ENCODE measurements at regions not wholly inside any gene's neighbourhood (a gene's known extent, or its start where the extent isn't known, plus 50 kb on each side); places are given as distances from the start of the nearest gene placed in this dataset.
"Not testable (repeated sequence)": the region's sequence is repeated elsewhere in the genome, so short reads cannot be mapped to it uniquely, and the experiment has no call there.

DNA sequence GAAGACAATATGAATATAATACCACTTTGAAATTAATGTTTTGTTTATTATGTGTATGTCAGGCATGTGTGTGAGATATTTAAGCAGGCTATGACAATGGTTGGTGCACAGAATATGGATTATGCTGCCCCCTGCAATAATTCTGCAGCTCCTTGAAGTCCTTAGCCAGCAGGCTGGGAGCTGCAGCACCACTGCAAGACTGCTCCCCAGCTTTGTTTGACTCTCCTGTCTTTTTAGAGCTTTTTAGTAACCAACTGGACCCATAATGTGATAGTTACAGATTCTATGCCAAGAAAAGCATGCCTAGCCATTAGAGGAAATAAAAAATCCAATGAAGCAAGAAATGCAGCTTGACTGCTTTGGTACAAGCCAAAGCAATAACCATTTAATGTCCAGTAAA lies 535.1 kb downstream of the TMEM135 start:
- H3K4me1 ChIP-seq (ENCODE audit: control insufficient read depth in 2 of 2, insufficient read depth in 2 of 2, low read length in 2 of 2): no peaks in the 10 kb centered on the region
- H3K27me3 ChIP-seq (ENCODE audit: control insufficient read depth in 2 of 2, insufficient read depth in 1 of 2, low read length in 1 of 2): no peaks in the 10 kb centered on the region
- no peak overlapping the region for H3K4me3 ChIP-seq (ENCODE audit: low read length in 2 of 2)
- H3K27ac ChIP-seq (ENCODE audit: low read depth in 1 of 2, low read length in 1 of 2): no peak overlapping the region
- no peaks in the 10 kb centered on the region for H3K36me3 ChIP-seq (ENCODE audit: control insufficient read depth in 2 of 2, insufficient read depth in 2 of 2, low read length in 1 of 2)
- H3K9me3 ChIP-seq (ENCODE audit: control insufficient read depth in 2 of 2, insufficient read depth in 1 of 2, low read length in 1 of 2): no peaks in the 10 kb centered on the region
- DNase-seq (ENCODE audit: low read depth in 6 of 9, low spot score in 9 of 9): no peak

DNA sequence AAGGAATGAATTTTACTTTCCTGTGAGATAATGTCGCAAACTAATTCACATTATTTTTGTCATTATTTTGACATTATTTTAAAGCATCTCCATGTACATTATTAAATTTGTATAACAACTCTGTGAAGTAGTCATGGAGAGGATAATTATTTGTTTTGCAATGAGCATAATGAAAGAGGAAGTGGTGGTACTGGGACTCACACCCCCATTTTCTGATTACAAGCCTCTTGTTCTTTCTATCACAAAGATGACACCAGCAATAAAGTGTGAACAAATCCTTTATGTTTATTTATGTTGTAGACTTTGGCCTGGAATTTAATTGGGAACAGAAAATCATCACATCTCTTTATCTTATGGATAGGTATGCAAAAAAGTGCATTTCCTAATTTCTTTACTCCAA lies 522.6 kb downstream of the TMEM135 start:
- no peak overlapping the region for H3K4me3 ChIP-seq (ENCODE audit: low read length in 2 of 2)
- H3K36me3 ChIP-seq (ENCODE audit: control insufficient read depth in 2 of 2, insufficient read depth in 2 of 2, low read length in 1 of 2): no peaks in the 10 kb centered on the region
- no peak overlapping the region for H3K27ac ChIP-seq (ENCODE audit: low read depth in 1 of 2, low read length in 1 of 2)
- 99% methylated on average over 1 of the region's 1 CpG for WGBS
- no peak for DNase-seq (ENCODE audit: low read depth in 6 of 9, low spot score in 9 of 9)
- H3K27me3 ChIP-seq (ENCODE audit: control insufficient read depth in 2 of 2, insufficient read depth in 1 of 2, low read length in 1 of 2): no peaks in the 10 kb centered on the region
- H3K4me1 ChIP-seq (ENCODE audit: control insufficient read depth in 2 of 2, insufficient read depth in 2 of 2, low read length in 2 of 2): no peaks in the 10 kb centered on the region
- H3K9me3 ChIP-seq (ENCODE audit: control insufficient read depth in 2 of 2, insufficient read depth in 1 of 2, low read length in 1 of 2): no peaks in the 10 kb centered on the region

DNA sequence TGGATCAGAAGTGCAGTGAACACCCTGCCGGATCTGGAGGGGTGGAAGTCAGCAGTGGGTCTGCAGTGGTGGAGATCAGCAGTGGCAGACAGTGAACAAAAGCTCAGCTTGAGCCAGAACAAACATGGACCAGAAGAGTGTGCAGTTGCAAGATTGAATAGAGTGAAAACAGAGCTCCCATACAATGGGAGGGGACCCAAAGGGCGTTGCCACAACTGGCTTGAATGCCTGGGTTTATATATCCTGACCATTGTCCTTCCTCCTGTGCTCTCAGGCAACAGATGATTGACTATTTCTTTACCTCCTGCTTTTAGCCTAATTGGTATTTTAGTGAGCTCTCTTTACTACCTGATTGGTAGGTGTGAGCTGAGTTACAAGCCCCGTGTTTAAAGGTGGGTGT lies 522.1 kb downstream of the TMEM135 start:
- not testable (repeated sequence) for H3K4me1 ChIP-seq (ENCODE audit: control insufficient read depth in 2 of 2, insufficient read depth in 2 of 2, low read length in 2 of 2); H3K9me3 ChIP-seq (ENCODE audit: control insufficient read depth in 2 of 2, insufficient read depth in 1 of 2, low read length in 1 of 2); H3K4me3 ChIP-seq (ENCODE audit: low read length in 2 of 2); DNase-seq (ENCODE audit: low read depth in 6 of 9, low spot score in 9 of 9); H3K36me3 ChIP-seq (ENCODE audit: control insufficient read depth in 2 of 2, insufficient read depth in 2 of 2, low read length in 1 of 2); H3K27ac ChIP-seq (ENCODE audit: low read depth in 1 of 2, low read length in 1 of 2); H3K27me3 ChIP-seq (ENCODE audit: control insufficient read depth in 2 of 2, insufficient read depth in 1 of 2, low read length in 1 of 2)
- WGBS: 87% methylated on average over 3 of the region's 3 CpGs

DNA sequence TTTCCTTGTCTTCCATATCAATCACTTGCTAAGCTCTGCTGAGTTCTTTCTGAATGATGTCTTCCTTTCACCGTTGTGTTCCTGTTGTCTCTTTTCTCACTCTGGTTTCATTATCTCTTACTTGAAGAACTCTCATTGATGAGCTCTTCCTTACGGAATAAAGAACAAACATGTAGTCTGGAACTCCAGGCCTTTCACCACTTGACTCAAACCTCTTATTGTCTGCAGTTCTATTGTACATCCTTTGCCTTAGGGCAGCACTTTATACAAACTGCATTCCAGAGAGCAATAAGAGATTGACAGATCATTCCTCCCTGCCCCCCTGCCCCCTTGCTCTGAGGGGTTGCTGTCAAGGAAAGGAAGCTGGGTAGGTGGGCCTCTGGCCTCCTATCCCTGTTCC lies 517.4 kb downstream of the TMEM135 start:
- Histone ChIP-seq H3K4me1 (ENCODE audit: control insufficient read depth in 2 of 2, insufficient read depth in 2 of 2, low read length in 2 of 2) (no peaks in the 10 kb centered on the region), H3K9me3 (ENCODE audit: control insufficient read depth in 2 of 2, insufficient read depth in 1 of 2, low read length in 1 of 2) (no peaks in the 10 kb centered on the region), H3K27me3 (ENCODE audit: control insufficient read depth in 2 of 2, insufficient read depth in 1 of 2, low read length in 1 of 2) (no peaks in the 10 kb centered on the region), H3K27ac (ENCODE audit: low read depth in 1 of 2, low read length in 1 of 2) (no peak overlapping the region), H3K36me3 (ENCODE audit: control insufficient read depth in 2 of 2, insufficient read depth in 2 of 2, low read length in 1 of 2) (no peaks in the 10 kb centered on the region), H3K4me3 (ENCODE audit: low read length in 2 of 2) (no peak overlapping the region)
- 94% methylated on average over 2 of the region's 2 CpGs for WGBS
- no peak for DNase-seq (ENCODE audit: low read depth in 6 of 9, low spot score in 9 of 9)

DNA sequence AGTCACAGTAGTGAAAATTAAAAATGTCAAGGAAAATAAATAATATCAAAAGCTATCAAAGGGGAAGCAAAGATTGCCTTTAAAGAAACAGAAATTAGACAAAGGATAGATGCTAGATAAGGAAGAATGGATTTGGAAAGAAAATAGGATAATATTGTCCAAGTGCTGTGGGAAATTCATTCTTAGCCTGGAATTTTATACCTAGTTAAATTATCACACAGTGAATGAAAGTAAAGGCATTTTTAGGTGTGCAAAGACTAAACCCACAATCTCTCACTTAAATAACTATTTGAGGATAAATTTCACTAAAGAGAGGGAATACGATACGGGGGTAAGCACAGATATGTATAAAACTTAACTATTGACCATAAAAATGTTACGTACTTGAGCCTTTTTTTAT lies 511.1 kb downstream of the TMEM135 start:
- 96% methylated on average over 3 of the region's 3 CpGs for WGBS

DNA sequence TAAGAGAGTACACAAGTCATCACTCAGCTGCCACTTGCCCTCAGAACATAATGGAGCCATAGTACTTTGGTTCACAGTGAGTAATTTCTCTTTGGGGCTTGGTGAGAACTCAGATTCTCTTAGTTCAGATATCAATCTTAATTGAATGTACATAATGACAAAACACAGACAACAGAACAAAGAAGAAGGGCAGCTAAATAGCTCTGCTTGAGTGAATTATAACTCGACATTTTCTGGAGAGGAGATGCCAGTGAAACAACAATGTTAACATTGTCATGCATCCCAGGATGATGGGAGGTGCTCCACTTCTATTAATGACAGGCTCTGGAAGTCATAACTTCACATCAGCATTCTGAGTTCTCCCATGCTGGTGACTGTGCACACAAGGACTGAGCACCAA lies 508.1 kb downstream of the TMEM135 start:
- Histone ChIP-seq H3K4me1 (ENCODE audit: control insufficient read depth in 2 of 2, insufficient read depth in 2 of 2, low read length in 2 of 2) (no peaks in the 10 kb centered on the region), H3K4me3 (ENCODE audit: low read length in 2 of 2) (no peak overlapping the region), H3K9me3 (ENCODE audit: control insufficient read depth in 2 of 2, insufficient read depth in 1 of 2, low read length in 1 of 2) (peaks cover 0 to 7% of the 10 kb centered on the region in 2 donors), H3K27ac (ENCODE audit: low read depth in 1 of 2, low read length in 1 of 2) (no peak overlapping the region), H3K27me3 (ENCODE audit: control insufficient read depth in 2 of 2, insufficient read depth in 1 of 2, low read length in 1 of 2) (no peaks in the 10 kb centered on the region), H3K36me3 (ENCODE audit: control insufficient read depth in 2 of 2, insufficient read depth in 2 of 2, low read length in 1 of 2) (no peaks in the 10 kb centered on the region)
- 96% methylated on average over 1 of the region's 1 CpG for WGBS
- no peak for DNase-seq (ENCODE audit: low read depth in 6 of 9, low spot score in 9 of 9)

More for the DNA sequence above, 511.1 kb downstream of the TMEM135 start:
- Histone ChIP-seq H3K4me1 (ENCODE audit: control insufficient read depth in 2 of 2, insufficient read depth in 2 of 2, low read length in 2 of 2) (no peaks in the 10 kb centered on the region), H3K36me3 (ENCODE audit: control insufficient read depth in 2 of 2, insufficient read depth in 2 of 2, low read length in 1 of 2) (no peaks in the 10 kb centered on the region), H3K9me3 (ENCODE audit: control insufficient read depth in 2 of 2, insufficient read depth in 1 of 2, low read length in 1 of 2) (no peaks in the 10 kb centered on the region), H3K27ac (ENCODE audit: low read depth in 1 of 2, low read length in 1 of 2) (no peak overlapping the region), H3K4me3 (ENCODE audit: low read length in 2 of 2) (no peak overlapping the region), H3K27me3 (ENCODE audit: control insufficient read depth in 2 of 2, insufficient read depth in 1 of 2, low read length in 1 of 2) (no peaks in the 10 kb centered on the region)
- no peak for DNase-seq (ENCODE audit: low read depth in 6 of 9, low spot score in 9 of 9)

DNA sequence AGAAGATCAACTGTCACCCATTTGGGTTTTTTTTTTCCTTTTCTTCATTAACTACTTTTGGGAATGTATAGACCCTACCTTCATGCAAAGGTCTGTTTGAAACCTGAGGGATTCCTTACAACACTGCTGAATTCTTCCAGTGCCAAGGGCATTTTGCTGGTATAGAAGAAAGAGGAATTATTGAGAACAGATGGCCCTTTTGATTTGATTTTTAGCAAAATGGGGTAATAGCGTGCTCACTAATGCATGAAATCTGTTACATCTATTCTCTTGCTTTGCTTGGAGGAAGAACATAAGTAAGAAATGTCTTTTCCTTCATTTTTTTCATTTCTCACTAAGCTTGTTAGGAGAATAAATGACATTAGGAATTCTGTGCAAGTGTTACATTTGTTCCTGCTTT lies 501.9 kb downstream of the TMEM135 start:
- WGBS: 84% methylated on average over 1 of the region's 1 CpG
- Histone ChIP-seq H3K4me3 (ENCODE audit: low read length in 2 of 2) (no peak overlapping the region), H3K36me3 (ENCODE audit: control insufficient read depth in 2 of 2, insufficient read depth in 2 of 2, low read length in 1 of 2) (no peaks in the 10 kb centered on the region), H3K27me3 (ENCODE audit: control insufficient read depth in 2 of 2, insufficient read depth in 1 of 2, low read length in 1 of 2) (no peaks in the 10 kb centered on the region), H3K4me1 (ENCODE audit: control insufficient read depth in 2 of 2, insufficient read depth in 2 of 2, low read length in 2 of 2) (no peaks in the 10 kb centered on the region), H3K9me3 (ENCODE audit: control insufficient read depth in 2 of 2, insufficient read depth in 1 of 2, low read length in 1 of 2) (peaks cover 0 to 7% of the 10 kb centered on the region in 2 donors), H3K27ac (ENCODE audit: low read depth in 1 of 2, low read length in 1 of 2) (no peak overlapping the region)
- no peak for DNase-seq (ENCODE audit: low read depth in 6 of 9, low spot score in 9 of 9)

DNA sequence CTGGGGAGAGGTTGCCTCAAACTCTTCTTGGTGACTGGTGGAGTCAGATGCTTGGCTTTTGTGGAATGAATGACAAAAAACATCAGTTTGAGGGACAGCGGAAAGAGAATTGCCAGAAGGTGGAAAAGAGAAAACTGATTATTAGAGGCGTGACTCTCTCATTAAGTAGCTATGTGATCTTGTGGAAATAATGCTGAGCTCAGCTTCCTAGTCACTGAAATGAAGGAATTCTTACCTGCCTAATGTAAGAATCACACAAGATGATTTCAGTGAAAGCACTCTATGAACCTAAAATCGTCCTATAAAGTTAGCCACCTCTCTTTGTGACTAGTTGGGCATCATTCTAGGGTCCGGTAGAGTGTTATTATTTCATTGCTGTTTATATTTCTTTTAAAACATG lies 498.8 kb downstream of the TMEM135 start:
- Histone ChIP-seq H3K27me3 (ENCODE audit: control insufficient read depth in 2 of 2, insufficient read depth in 1 of 2, low read length in 1 of 2) (no peaks in the 10 kb centered on the region), H3K27ac (ENCODE audit: low read depth in 1 of 2, low read length in 1 of 2) (no peak overlapping the region), H3K4me3 (ENCODE audit: low read length in 2 of 2) (no peak overlapping the region), H3K4me1 (ENCODE audit: control insufficient read depth in 2 of 2, insufficient read depth in 2 of 2, low read length in 2 of 2) (no peaks in the 10 kb centered on the region), H3K9me3 (ENCODE audit: control insufficient read depth in 2 of 2, insufficient read depth in 1 of 2, low read length in 1 of 2) (no peaks in the 10 kb centered on the region), H3K36me3 (ENCODE audit: control insufficient read depth in 2 of 2, insufficient read depth in 2 of 2, low read length in 1 of 2) (no peaks in the 10 kb centered on the region)
- WGBS: 76% methylated on average over 4 of the region's 4 CpGs
- DNase-seq (ENCODE audit: low read depth in 6 of 9, low spot score in 9 of 9): no peak

DNA sequence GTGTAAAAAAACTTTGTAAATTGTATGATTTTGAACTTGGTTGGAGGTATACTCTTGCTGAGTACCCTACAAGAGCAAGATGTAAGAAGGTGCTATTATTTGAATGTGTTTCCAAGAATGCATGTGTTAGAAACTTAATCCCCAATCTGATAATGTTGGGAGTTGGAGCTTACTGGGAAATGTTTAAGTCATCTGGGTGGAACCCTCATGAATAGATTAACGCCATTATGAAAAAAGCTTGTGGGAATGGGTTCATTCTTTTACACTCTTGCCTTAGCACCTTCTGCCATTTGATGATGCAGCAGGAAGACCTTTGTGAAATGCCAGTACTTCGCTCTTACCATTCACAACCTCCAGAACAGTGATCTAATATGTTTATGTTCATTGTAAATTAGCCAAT lies 498.3 kb downstream of the TMEM135 start:
- H3K4me3 ChIP-seq (ENCODE audit: low read length in 2 of 2): no peak overlapping the region
- H3K36me3 ChIP-seq (ENCODE audit: control insufficient read depth in 2 of 2, insufficient read depth in 2 of 2, low read length in 1 of 2): no peaks in the 10 kb centered on the region
- no peaks in the 10 kb centered on the region for H3K9me3 ChIP-seq (ENCODE audit: control insufficient read depth in 2 of 2, insufficient read depth in 1 of 2, low read length in 1 of 2)
- 93% methylated on average over 2 of the region's 2 CpGs for WGBS
- H3K27ac ChIP-seq (ENCODE audit: low read depth in 1 of 2, low read length in 1 of 2): no peak overlapping the region
- H3K27me3 ChIP-seq (ENCODE audit: control insufficient read depth in 2 of 2, insufficient read depth in 1 of 2, low read length in 1 of 2): no peaks in the 10 kb centered on the region
- no peak for DNase-seq (ENCODE audit: low read depth in 6 of 9, low spot score in 9 of 9)
- no peaks in the 10 kb centered on the region for H3K4me1 ChIP-seq (ENCODE audit: control insufficient read depth in 2 of 2, insufficient read depth in 2 of 2, low read length in 2 of 2)

DNA sequence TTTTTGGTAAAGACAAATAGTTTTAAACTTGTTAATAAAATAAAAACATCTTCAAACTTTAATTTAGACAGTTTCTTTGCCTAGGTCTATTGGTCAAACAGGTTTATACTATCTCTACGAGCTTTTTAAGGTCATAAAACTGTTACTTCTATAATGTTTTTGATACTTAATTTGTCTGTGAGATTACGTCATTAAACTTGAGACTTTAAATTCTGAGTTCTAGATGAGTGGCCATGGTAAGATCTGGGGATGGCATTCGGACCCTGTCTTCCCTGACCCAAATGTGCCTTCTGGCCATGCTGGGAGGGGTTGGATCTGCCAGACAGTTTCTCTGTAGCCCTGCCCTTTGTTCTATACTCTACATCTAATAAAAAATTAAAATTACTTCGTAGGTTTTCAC lies 497.8 kb downstream of the TMEM135 start:
- Histone ChIP-seq H3K27me3 (ENCODE audit: control insufficient read depth in 2 of 2, insufficient read depth in 1 of 2, low read length in 1 of 2) (no peaks in the 10 kb centered on the region), H3K4me3 (ENCODE audit: low read length in 2 of 2) (no peak overlapping the region), H3K36me3 (ENCODE audit: control insufficient read depth in 2 of 2, insufficient read depth in 2 of 2, low read length in 1 of 2) (no peaks in the 10 kb centered on the region), H3K9me3 (ENCODE audit: control insufficient read depth in 2 of 2, insufficient read depth in 1 of 2, low read length in 1 of 2) (no peaks in the 10 kb centered on the region), H3K4me1 (ENCODE audit: control insufficient read depth in 2 of 2, insufficient read depth in 2 of 2, low read length in 2 of 2) (no peaks in the 10 kb centered on the region), H3K27ac (ENCODE audit: low read depth in 1 of 2, low read length in 1 of 2) (no peak overlapping the region)
- WGBS: 87% methylated on average over 4 of the region's 4 CpGs
- no peak for DNase-seq (ENCODE audit: low read depth in 6 of 9, low spot score in 9 of 9)
